GM19328 (cell line): ENCODE measurements at regions not wholly inside any gene's neighbourhood (a gene's known extent, or its start where the extent isn't known, plus 50 kb on each side); places are given as distances from the start of the nearest gene placed in this dataset.

Source experiments
- ATAC-seq: cut with Tn5 transposase; IDR thresholded peaks from one replicate; pipeline ENCODE4 v1.9.1; 2021; ENCODE audit warnings: mild to moderate bottlenecking, moderate library complexity; ENCODE audit not compliant: unreplicated experiment

GRCh38 chr20:9920866-9921265 lies 82.0 kb upstream of the PAK5 start:
- ATAC-seq = no peak

- ATAC-seq = peak; percentile 85
Measured at GRCh38 chr20:9919271-9920014, 80.6 kb upstream of the PAK5 start.

GRCh38 chr20:9918348-9918747 lies 79.5 kb upstream of the PAK5 start:
- no peak for ATAC-seq

- no peak for ATAC-seq
Measured at GRCh38 chr20:9916761-9917160, 77.9 kb upstream of the PAK5 start.

GRCh38 chr20:9912858-9913434 lies 74.1 kb upstream of the PAK5 start:
- no peak for ATAC-seq

GRCh38 chr20:9912290-9912689 lies 73.4 kb upstream of the PAK5 start:
- ATAC-seq = no peak

- ATAC-seq = no peak
Measured at GRCh38 chr20:9911519-9911918, 72.6 kb upstream of the PAK5 start.

- no peak for ATAC-seq
Measured at GRCh38 chr20:9909167-9909566, 70.3 kb upstream of the PAK5 start.

- no peak for ATAC-seq
Measured at GRCh38 chr20:9903048-9903655, 64.3 kb upstream of the PAK5 start.

GRCh38 chr20:9889270-9889981 lies 50.5 kb upstream of the PAK5 start:
- no peak for ATAC-seq
